ENCODE measurements at regions not wholly inside any gene's neighbourhood (a gene's known extent, or its start where the extent isn't known, plus 50 kb on each side); places are given as distances from the start of the nearest gene placed in this dataset.

- peaks cover 8% of the 10 kb centered on the region for H3K36me3 Mint-ChIP-seq (ENCODE audit: low read depth)
- H3K27ac Mint-ChIP-seq: peak overlapping the region; percentile 30
- no peak overlapping the region for H3K4me3 Mint-ChIP-seq
- H3K9me3 Mint-ChIP-seq: peaks cover 8% of the 10 kb centered on the region
- DNase-seq: no peak
- intact Hi-C loops (cut with micrococcal nuclease): loop anchor here (5.0 to 10.0 kb wide), 7 partner anchors 182 to 1372 kb away; partner anchors contain the start of gene POM121L2
- CTCF ChIA-PET: no interaction called here
- POLR2A ChIA-PET: no interaction called here
- H3K4me1 Mint-ChIP-seq: peaks cover 29% of the 10 kb centered on the region
- peaks cover 28% of the 10 kb centered on the region for H3K27me3 Mint-ChIP-seq
- no peak for ATAC-seq (ENCODE audit: low read depth)
- no peak for TF ChIP-seq CTCF (IDR thresholded peaks at IDR 0.05)
These were observed 211.6 kb upstream of the ZNF184 start for GRCh38 chr6:27684264-27685211.

DNA sequence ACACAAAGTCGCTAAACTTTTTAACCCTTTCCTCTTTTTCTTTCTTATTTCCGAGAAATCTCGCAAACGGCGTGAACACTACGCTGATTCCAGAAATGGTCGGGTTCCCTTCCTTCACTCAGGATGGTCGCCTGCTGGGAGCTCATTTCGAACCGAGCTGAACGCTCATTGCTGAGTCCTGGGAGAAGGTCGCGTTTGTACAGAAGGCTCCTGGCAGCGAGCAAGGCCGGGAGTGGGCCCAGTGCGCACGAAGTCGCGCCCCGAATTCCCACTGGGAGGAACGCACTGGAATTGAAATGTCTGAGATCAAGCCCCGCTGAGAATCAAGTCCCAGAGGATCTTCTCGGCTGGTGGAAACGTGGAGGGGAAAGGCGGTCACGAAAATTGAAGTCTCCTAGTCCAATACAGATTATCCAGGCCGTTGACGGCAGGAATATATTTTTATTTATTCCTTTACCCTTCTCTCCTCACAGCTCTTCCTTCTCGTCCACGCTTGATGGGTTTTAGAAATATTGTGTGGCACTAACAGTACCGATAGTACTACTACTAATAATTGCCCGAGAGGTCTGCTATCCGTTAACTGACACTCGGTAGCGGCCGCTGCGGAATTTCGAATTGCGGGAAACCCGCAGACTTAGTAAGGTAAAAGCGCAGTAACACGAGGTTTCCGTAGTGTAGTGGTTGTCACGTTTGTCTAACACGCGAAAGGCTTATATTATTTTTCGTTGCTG lies 207.2 kb upstream of the ZNF184 start:
- ChIA-PET POLR2A (no interaction called here), CTCF (interaction anchor here (1.5 kb wide), 1 partner anchor 10 kb away, joined by 4 read pairs; no protein-coding TSS in a partner anchor)
- Mint-ChIP-seq H3K4me3 (no peak overlapping the region), H3K4me1 (peaks cover 15% of the 10 kb centered on the region), H3K9me3 (peaks cover 5% of the 10 kb centered on the region), H3K36me3 (ENCODE audit: low read depth) (peaks cover 2% of the 10 kb centered on the region), H3K27me3 (peaks cover 54% of the 10 kb centered on the region), H3K27ac (peak overlapping the region; percentile 31)
- DNase-seq: no peak
- no peak for TF ChIP-seq CTCF (IDR thresholded peaks at IDR 0.05)
- intact Hi-C loops (cut with micrococcal nuclease): loop anchor here (1.0 to 10.0 kb wide), 6 partner anchors 12 to 1265 kb away; partner anchors contain the start of gene POM121L2
- ATAC-seq (ENCODE audit: low read depth): no peak

DNA sequence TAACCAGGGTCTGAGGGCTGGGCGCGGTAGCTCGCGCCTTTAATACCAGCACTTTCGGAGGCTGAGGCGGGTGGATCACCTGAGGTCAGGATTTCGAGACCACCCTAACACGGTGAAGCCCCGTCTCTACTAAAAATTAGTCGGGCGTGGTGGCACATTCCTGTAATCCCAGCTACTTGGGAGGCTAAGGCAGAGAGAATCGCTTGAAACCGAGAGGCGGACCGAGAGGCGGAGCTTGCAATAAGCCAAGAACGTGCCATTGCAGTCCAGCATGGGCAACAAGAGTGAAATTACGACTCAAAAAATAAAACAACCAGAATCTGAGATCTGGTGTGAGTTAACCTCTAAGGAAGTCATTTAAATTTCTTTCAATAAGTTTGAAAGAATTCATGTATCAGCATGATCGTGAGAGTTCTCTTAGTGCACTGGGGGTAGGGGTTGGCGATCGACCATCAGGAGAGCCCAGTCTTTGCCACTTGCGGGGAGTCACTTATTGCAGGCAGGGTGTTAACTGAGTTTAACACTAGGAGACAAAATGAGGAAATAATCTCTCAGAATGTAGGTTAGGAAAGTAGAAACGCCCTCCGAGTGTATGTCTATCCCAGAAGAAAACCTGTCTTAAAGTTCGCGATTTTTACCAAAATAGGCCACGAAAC lies 206.5 kb upstream of the ZNF184 start:
- intact Hi-C loops (cut with micrococcal nuclease): loop anchor here (10.0 kb wide), 2 partner anchors 1105 to 1135 kb away; no protein-coding TSS in a partner anchor
- Mint-ChIP-seq H3K4me3 (no peak overlapping the region), H3K9me3 (peaks cover 5% of the 10 kb centered on the region), H3K27ac (peak overlapping the region; percentile 31), H3K36me3 (ENCODE audit: low read depth) (peaks cover 2% of the 10 kb centered on the region), H3K27me3 (peaks cover 57% of the 10 kb centered on the region), H3K4me1 (peaks cover 15% of the 10 kb centered on the region)
- POLR2A ChIA-PET: no interaction called here
- DNase-seq (no peak), ATAC-seq (ENCODE audit: low read depth) (no peak)
- CTCF ChIA-PET: interaction anchor here (1.5 kb wide), 1 partner anchor 9 kb away, joined by 4 read pairs; no protein-coding TSS in a partner anchor
- no peak for TF ChIP-seq CTCF (IDR thresholded peaks at IDR 0.05)

GRCh38 chr6:27678469-27678868 lies 205.6 kb upstream of the ZNF184 start:
- Mint-ChIP-seq H3K4me1 (peaks cover 15% of the 10 kb centered on the region), H3K4me3 (no peak overlapping the region), H3K36me3 (ENCODE audit: low read depth) (peaks cover 2% of the 10 kb centered on the region), H3K27me3 (peaks cover 65% of the 10 kb centered on the region), H3K9me3 (peaks cover 11% of the 10 kb centered on the region), H3K27ac (peak overlapping the region; percentile 0)
- ChIA-PET POLR2A (no interaction called here), CTCF (interaction anchor here (1.1 kb wide), 1 partner anchor 14 kb away, joined by 4 read pairs; no protein-coding TSS in a partner anchor)
- no peak for DNase-seq
- intact Hi-C loops (cut with micrococcal nuclease): loop anchor here (10.0 kb wide), 2 partner anchors 1106 to 1136 kb away; no protein-coding TSS in a partner anchor
- ATAC-seq (ENCODE audit: low read depth): no peak
- TF ChIP-seq CTCF (IDR thresholded peaks at IDR 0.05): no peak
